NCI-H187 treated with DMSO at 0.1 percent for 48 hours (cell line): ENCODE measurements at regions not wholly inside any gene's neighbourhood (a gene's known extent, or its start where the extent isn't known, plus 50 kb on each side); places are given as distances from the start of the nearest gene placed in this dataset.
"Not testable (repeated sequence)": the region's sequence is repeated elsewhere in the genome, so short reads cannot be mapped to it uniquely, and the experiment has no call there.

Experiments used
- DNase-seq: peaks from one replicate; lab custom pipeline; 2025; lab: John Stamatoyannopoulos, UW

DNA sequence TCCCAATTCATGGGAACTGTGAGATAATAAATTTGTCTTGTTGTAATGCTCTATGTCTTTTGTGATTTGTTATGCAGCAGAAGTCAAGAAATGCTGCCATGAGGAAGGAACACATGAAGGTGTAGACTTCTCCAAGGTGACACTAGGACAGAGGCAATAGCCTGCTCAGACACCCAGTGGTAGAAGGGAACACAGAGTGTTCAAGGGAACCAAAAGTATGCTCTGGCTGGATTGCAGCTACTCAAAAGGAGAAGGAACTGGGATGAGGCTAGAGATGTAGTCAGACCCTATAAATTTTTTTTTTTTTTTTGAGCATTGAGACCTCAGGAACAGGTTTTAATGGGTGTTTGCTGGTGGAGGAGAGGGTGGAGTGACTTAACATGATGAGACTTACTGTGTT, 232.5 kb downstream of the PARP8 start:
- DNase-seq: no peak

DNA sequence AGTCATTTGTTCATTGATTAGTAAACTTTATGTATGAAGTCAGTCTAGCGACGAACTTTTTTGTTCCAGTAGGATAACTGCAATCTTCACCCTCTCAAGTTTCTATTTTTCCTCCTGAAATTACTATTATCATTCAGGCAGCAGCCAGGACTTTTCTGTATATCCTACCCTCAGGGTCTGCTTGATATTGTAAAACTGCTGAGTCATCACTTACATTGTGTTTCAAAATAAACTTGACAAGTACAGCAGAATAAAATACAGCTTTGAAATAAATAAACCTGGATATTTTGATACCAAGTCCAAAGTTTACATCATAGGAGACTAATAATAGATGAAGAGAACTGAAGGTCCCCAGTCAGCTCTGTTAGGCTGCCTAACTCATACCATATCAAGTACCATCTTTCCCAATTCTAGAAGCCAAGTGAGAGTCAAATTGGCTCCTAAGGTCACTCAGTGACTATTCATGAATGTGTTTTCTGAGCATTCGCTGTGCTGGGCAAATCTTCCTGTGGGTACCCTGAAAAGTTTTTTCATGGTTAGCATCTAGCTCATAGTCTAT, 234.6 kb downstream of the PARP8 start:
- no peak for DNase-seq

DNA sequence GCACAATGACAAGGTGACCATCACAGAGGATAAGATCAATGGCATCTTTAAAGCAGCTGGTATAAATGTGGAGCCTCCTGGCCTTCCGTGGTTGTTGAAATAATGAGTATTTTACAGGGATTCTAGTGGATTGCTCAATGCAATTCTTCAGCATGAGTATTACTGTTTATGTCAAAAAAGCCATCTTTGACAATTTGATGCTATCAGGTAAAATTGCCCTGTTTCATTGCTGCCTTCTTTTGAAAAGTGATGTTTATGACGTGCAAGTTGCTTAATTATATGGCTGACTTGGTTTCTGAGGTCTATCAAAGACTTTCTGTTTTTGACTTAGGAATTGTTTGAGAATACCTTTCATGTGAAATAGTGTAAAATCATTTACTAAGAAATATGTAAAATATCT, 237.2 kb downstream of the PARP8 start:
- no peak for DNase-seq

DNA sequence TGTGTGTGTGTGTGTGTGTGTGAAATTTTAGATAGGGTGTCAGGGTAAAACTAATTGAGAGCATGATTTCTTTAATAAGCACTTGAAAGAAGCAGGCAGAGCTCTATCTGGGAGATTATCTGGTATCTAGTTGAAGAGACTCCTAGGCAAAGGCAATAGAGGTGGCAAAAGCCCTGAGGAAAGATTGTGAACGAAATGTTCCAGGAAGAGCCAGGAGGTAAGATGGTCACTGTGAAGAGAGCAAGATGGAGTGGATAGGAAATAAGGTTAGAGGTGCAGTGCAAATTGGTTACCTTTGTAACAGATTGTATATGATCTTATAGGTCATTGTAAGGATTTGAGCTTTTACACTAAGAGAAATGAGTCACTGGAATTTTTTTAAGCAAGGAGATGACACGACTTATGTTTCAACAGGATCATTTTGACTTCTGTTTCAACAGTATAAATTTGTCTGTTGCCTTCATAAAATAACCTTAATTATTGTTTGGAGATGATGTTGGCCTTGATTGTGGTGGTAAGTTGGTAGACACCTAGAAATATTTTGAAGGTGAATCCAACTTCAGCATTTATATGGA, 239.6 kb downstream of the PARP8 start:
- no peak for DNase-seq

DNA sequence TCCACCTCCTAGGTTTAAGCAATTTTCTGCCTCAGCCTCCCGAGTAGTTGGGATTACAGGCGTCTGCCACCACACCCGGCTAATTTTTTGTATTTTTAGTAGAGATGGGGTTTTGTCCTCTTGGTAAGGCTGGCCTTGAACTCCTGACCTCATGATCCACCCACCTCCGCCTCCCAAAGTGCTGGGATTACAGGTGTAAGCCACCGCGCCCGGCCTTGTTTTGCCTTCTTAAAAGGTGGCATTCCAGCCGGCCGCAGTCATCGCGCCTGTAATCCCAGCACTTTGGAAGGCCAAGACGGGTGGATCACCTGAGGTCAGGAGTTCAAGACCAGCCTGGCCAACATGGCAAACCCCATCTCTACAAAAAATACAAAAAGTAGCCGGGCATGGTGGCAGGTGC, 253.7 kb downstream of the PARP8 start:
- DNase-seq: not testable (repeated sequence)

DNA sequence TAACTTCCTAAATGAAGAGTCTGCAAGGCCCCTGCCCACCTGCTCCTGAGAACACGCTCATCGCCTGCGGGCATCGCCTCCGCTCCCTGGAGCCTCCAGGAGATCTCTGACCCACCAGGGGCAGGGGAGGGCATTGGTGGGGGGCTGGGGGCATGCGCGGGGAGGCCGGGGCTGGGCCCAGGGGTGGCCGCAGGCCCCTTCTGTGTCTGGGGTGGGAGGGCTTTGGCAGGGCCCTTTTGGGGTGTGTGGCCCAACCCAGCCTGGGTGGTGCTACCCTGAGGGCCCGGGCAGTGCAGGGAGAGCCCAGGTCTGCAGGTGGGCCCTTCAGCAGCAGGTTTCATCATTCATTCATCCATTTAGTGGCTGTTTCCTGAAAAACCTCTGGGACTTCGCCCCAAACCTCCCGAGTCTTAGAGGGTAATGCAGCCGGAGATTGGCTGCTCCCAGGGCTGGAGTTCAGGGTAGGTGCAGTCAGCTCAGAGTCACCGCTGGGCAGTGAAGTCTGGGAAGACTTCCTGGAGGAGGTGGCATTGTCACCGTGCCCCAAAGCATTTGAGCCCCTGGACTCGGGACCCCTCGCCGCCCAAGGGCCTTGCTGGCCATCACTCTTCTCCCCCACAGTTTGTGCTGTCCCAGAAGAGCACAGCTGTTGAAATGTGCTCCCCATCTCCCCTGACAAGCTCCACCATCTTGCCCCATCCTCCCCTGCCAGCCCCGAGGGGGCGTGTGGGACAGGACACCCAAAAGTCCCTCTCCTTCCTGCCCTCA, 255.1 kb downstream of the PARP8 start:
- no peak for DNase-seq

DNA sequence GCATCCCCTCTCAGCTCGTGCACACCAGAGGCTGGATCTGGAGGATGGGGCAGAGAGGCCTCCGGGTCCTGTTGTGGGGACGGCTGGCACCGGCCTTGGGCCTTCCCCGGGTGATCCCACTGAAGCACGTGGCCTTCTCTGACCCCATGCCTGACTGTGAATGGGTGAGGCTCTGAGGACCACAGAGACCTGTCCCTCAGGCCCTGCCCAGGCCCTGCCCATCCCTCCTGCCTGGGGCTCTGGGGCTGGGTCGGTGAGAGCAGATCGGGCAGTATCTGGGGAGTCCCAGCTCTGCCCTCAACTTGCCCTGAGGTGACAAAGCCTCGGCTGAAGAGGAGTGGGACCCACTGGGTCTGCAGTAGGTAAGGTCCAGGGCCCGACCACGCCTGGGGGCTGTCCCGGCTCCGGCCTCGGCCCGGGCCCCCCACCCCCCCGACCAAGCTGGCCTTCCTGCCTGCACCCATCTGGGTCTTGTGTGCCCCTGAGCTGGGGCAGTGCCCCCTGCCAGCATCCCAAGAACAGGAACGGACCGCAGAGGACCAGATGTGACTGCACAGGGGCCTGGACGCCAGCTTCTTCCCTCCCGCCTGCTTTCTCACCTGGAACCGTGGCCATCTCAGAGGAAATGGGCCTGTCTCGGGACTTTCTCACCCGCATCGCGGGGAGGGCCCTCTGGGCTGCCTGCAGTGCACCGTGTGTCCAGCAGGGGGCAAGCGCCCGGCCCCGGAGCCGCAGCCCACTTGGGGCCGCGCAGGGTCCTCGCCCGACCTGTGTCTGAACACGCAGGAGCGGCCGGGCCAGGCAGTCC, 255.9 kb downstream of the PARP8 start:
- DNase-seq: not testable (repeated sequence)

DNA sequence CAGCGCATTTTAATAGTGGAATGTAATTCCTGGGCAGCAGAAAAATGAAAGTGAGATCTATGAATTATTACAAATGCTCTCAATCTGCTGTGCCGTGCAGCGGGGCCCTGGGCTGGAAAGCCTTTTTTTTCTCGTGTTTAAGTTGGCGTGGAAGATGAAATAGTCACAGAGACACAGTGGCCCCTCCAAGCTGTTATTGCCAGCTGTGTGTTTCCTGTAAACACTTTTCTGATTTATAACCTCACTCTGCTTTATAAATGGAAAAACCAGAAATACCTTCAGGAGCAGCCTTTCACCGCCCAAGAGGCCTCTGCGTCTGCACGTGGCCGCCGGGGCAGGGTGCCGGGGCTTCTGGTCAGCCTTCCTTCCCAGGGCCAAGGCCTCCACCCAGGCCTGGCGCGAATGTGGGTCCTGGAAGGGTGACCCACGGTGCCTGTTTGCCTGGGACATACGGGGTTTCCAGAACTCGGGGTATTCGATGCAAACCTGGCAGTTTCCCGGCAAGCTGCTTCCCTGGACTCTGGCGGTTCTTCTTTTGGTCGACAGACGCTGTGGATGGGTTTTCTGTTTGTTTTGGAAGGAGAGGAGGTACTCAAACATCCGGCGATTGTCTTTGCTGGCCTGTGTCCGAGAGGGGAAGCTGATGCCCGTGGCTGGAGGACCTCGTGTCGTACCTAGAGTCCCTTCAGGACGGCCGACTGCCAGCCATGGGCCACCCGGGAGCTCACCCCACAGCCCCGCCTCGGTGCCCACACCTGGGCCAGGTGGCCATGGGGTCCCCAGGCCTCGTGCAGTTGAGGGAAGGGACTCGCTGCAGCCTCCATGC, 256.7 kb downstream of the PARP8 start:
- no peak for DNase-seq

DNA sequence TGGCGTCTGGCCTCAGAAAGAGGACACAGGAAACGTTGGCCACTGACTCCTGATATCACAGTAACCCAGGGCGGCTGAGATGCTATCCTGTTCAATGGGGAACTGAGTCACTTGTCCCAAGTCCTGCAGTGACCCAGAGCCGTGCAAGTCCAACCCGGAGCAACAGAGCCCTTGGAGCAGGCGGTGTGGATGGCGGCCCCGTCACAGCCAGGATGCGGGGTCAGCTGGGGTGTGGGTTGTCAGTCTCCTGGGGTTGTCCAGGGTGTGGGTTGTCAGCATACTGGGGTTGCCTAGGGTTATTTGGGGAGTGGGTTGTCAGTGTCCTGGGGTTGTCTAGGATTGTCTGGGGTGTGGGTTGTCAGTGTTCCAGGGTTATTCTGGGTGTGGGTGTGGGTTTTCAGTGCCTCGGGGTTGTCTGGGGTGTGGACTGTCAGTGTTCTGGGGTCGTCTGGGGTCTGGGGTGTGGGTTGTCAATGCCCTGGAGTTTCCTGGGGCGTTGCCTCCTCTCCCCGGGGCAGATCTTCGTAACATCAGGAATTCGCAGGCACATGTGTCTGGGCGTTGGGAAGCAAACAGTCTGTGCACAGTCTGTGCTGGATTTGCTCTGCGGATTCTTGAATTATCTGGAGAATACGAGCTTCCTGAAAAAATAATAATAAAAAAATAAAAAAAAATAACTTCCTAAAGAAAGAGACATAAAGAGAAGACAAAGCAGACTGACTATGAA, 257.5 kb downstream of the PARP8 start:
- no peak for DNase-seq

DNA sequence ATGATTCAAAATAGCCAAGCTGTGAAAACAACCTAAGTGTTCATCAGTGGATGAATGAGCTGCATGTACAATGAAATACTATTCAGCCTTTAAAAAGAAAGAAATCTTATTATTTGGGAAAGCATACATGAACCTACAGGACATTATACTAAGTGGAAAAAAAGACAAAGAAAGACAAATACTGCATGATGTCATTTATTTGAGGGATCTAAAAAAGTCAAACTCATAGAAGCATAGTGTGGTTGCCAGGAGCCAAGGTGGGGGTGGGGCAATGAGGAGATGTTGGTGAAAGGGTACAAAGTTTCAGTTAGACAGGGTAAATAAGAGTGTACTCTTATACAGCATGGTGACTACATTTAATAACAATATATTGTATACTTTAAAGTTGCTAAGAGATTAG, 261.5 kb downstream of the PARP8 start:
- DNase-seq: no peak

DNA sequence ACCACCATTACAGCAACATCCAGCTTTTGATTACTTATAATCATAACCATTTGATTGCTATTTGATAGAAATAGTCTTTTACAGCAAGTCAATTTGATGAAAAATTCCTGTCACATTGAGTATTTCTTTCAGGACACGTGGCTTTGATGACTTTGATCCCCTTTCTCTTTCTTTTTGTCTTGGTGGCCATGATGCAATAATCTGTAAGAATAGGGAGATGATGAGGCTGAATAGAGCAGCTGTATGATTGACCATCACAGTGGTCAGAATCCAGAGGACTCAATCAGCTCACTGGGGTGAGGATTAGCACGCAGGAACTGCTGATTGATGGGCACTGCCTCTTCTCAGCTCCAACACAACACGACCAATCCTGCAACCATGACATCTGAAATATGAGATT, 262.7 kb downstream of the PARP8 start:
- no peak for DNase-seq

DNA sequence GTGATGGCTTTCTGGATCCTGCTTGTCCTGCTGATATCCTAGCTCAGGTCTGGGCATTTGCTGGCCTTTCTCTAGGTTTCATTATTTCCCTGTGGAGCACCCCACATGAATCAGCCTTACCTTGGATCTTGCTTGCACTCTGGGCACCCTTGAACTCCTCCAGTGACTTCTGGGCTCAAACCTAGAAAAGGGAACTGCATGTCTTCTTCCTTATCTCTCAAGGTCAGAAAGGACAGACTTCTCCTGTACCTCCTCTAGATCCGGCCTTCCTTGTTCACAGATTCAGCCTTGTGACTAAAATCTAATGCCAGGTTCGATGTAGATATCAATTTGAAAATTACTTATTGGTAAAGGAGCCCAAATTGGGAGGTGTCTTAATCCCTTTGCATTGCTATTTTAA, 267.9 kb downstream of the PARP8 start:
- DNase-seq: no peak

DNA sequence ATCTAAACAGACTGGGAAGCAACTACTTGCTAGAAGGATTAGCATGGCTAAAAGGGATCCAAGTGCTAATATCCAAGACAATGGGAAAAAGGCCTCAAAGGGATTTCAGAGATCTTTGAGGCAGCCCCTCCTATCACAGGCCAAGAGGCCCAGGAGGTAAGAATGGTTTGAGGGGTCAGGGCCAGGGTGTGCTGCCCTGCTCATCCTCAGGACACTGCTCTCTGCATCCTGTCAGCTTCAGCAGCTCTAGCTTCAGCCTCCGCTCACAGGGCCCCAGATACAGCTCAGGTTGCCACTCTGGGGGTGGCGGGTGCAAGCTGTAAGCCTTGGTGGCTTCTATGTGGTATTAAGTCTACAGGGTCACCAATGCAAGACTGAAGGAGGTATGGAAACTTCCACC, 278.7 kb downstream of the PARP8 start:
- DNase-seq: no peak

DNA sequence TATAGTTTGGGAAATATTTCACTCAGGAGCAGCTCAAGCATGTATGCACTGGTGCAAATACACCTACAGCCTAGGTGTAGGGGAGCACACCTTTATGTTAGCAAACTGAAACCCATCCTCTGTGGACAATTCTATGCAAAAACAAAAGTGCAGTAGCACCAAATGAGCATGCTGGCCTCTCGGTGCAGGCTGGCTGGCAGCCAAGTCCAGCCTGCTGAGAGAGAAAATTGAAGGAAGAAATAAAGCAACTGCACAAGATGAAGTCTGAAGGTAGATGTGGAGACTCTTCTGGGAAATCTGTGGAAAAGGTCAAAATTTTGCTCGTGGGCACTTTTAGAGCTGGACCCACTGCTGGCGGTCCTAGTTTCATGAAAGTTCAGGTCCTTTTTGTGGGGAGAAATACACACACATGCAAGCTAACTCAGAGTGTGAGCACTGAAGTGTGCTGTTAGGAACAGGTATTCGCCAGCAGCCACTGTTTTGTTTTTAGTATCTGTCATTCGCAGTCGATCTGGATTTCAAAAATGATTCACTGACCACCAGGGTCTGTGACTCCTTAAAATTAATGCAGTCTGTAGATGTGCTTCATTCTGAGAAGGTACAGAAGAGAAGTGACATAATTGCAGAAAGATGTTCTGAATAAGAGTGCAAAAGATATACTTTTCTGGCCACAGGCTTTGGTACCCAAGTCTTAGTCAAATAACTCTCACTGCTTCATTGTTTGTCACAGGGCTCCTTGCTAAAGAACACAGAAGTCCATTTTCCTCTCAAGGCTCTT, 281.7 kb downstream of the PARP8 start:
- no peak for DNase-seq

DNA sequence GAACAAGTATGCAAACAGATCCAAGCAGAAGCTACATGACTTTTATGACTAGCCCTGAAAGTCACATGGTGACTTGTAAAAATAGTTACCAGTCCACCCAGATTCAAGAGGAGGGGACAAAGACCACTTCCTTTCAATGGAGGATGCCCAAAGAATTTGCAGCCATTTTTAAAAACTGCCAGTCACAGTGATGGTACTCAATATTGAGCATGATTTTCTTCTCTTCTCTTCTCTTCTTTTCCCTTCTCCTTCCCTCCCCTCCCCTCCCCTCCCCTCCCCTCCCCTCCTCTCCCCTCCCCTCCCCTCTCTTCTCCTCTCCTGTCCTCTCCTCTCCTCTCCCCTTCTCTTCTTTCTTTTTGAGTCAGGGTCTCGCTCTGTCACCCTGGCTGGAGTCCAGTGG, 286.9 kb downstream of the PARP8 start:
- DNase-seq: no peak

DNA sequence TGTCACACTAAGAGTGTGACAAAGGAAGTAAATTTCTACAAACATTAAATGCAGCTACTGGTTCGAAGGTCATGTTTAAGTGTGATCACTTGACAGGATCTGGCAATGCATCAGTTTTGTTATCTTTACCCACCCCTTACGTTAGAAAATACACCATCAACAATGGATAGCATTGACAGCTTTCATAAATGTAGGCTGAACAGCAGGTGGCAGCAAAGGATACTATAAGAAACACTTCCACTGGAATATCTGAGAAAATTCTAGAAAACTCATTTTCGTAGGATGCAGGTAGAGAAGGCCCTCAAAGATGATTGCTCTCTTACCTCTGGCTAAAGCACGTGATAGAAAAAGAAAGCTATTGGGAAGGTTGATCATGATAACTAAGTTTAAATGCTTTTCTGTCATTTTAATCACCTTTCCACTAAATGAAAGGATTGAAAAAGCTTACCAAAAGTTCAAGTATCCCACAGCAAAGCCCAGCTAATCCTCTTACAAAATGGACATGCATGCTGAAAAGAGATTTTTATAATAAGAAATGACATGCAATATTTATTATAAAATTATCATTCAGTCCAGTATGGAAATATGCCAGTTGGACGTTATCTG, 292.5 kb downstream of the PARP8 start:
- DNase-seq: peak; percentile 10

DNA sequence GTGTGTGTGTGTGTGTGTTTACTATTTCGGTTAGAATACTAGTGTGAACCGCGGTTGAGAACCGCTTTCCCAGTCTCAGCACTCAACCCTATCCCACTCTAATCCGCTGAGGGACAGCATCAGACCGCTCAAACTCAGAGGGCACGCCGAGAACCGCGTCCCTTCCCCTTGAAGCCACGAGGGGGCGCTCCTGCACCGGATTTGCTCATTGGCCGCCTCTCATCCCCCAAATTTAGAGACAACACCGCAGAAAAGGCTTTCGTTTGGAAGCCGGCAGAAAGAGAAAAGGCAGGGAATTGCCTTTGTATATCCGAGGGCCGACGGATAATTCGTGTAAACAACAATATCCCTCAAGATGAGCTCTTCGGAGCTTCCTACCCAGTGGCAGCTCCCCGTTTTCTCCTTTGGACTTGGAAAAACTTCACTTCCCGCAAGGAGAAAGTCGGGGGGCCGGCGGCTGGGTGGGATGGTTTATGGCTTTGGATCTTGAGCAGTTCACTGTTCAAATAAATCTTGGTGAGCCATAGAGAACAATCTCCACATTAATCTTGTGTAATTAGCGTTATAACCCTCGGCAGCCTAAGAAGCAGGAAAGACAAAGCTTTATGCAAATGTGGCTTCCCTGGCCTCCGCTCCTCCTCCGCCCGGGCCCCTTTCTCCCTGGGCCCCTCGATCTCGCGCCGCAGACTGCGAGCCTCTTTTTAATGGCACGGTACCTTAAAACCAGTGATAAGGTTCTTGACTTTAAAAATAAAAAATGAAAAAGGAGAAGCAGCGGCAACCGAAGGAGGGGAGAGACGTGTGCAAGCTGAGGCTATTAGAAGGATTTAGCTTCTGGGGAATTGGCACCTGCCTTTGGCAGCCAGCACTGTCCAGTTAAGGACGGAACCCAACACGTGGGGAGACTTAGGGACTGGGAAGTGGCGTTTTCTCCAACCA, 296.8 kb downstream of the PARP8 start:
- peak; percentile 72 for DNase-seq

DNA sequence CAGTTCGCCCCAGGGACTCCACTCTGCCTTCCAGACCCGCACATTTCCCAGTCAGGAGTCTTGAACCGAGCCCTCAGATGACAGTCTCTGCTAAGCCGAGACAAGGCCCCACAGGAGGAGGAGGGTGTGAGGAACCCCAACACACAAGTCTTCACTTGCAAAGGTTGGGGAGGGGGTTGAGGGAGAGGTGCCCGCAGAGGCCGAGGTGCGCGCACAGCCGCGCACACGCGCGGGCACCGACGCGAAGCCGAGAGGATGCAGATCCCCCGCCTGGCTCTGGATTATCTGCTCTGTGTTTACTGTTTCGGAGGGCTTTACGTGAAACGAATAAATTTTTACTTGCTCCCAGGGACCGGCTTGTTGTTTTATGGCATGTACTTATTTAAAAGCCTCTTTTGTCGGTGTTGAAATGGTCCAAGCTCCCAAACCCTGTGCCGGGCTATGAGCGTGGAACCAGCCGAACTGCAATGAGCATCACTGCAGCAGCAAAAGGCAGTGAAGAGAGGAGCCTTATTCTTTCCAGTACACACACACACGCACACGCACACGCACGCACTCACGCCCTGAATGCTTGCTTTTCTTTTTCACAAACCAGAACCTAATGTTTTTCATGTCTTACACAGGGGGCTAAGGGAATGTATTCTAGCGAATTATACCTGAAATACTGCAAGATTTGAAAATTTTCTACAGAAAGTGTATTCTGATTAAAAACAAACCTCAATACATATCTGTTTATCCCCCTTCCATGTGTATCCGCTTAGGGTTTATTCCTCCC, 297.7 kb downstream of the PARP8 start:
- DNase-seq: no peak
